M059J (cell line): ENCODE measurements at regions not wholly inside any gene's neighbourhood (a gene's known extent, or its start where the extent isn't known, plus 50 kb on each side); places are given as distances from the start of the nearest gene placed in this dataset.

Source experiments
- DNase-seq: peaks from one replicate; pipeline ENCODE4 v3.0.0-alpha.2; 2012; ENCODE audit warnings: low read depth

GRCh38 chr3:74351213-74351612 lies 263.2 kb downstream of the CNTN3 start:
- no peak for DNase-seq

GRCh38 chr3:74349015-74349414 lies 265.4 kb downstream of the CNTN3 start:
- no peak for DNase-seq

- DNase-seq, result no peak
These were observed 266.7 kb downstream of the CNTN3 start for GRCh38 chr3:74347563-74348268.

GRCh38 chr3:74346896-74347295 lies 267.6 kb downstream of the CNTN3 start:
- DNase-seq, result no peak

- no peak for DNase-seq
These were observed 268.8 kb downstream of the CNTN3 start for GRCh38 chr3:74345701-74346100.

- DNase-seq, result no peak
These were observed 269.5 kb downstream of the CNTN3 start for GRCh38 chr3:74344865-74345440.

- no peak for DNase-seq
These were observed 271.1 kb downstream of the CNTN3 start for GRCh38 chr3:74343391-74343790.

- DNase-seq, result no peak
These were observed 275.5 kb downstream of the CNTN3 start for GRCh38 chr3:74338998-74339397.

- DNase-seq, result no peak
These were observed 282.3 kb downstream of the CNTN3 start for GRCh38 chr3:74332165-74332564.

GRCh38 chr3:74331711-74332110 lies 282.7 kb downstream of the CNTN3 start:
- DNase-seq, result no peak

- DNase-seq, result no peak
These were observed 285.4 kb downstream of the CNTN3 start for GRCh38 chr3:74329096-74329495.

GRCh38 chr3:74328435-74328834 lies 286.0 kb downstream of the CNTN3 start:
- DNase-seq, result no peak

GRCh38 chr3:74315291-74315690 lies 299.2 kb downstream of the CNTN3 start:
- no peak for DNase-seq

GRCh38 chr3:74314696-74315095 lies 299.8 kb downstream of the CNTN3 start:
- DNase-seq, result no peak

GRCh38 chr3:74309716-74310115 lies 304.7 kb downstream of the CNTN3 start:
- no peak for DNase-seq

GRCh38 chr3:74304424-74304823 lies 310.0 kb downstream of the CNTN3 start:
- no peak for DNase-seq

- DNase-seq, result no peak
These were observed 310.7 kb downstream of the CNTN3 start for GRCh38 chr3:74303711-74304110.

GRCh38 chr3:74302969-74303368 lies 311.5 kb downstream of the CNTN3 start:
- no peak for DNase-seq

GRCh38 chr3:74302281-74302680 lies 312.2 kb downstream of the CNTN3 start:
- no peak for DNase-seq

- no peak for DNase-seq
These were observed 313.4 kb downstream of the CNTN3 start for GRCh38 chr3:74301056-74301455.

GRCh38 chr3:74295479-74295878 lies 319.0 kb downstream of the CNTN3 start:
- DNase-seq, result no peak

- no peak for DNase-seq
These were observed 325.7 kb downstream of the CNTN3 start for GRCh38 chr3:74288761-74289160.

GRCh38 chr3:74287557-74287956 lies 326.9 kb downstream of the CNTN3 start:
- no peak for DNase-seq

GRCh38 chr3:74282202-74282601 lies 332.3 kb downstream of the CNTN3 start:
- DNase-seq, result no peak
